ENCODE measurements at regions not wholly inside any gene's neighbourhood (a gene's known extent, or its start where the extent isn't known, plus 50 kb on each side); places are given as distances from the start of the nearest gene placed in this dataset.

- Histone ChIP-seq H3K4me3 (ENCODE audit: low read depth in 2 of 2, low read length in 2 of 2) (no peak overlapping the region), H3K36me3 (ENCODE audit: control insufficient read depth, insufficient read depth, low read length) (no peaks in the 10 kb centered on the region), H3K9me3 (ENCODE audit: control insufficient read depth, insufficient read depth, low read depth, low read length) (no peaks in the 10 kb centered on the region), H3K27me3 (ENCODE audit: control insufficient read depth, insufficient read depth, low read length) (no peaks in the 10 kb centered on the region), H3K27ac (ENCODE audit: low read length) (no peak overlapping the region), H3K4me1 (ENCODE audit: control insufficient read depth, insufficient read depth, low read length) (no peaks in the 10 kb centered on the region)
- intact Hi-C loops (cut with micrococcal nuclease; ENCODE audit: unreplicated experiment) = no loop called here
- BruUV-seq (replicated peaks) = no TSS peak
- ChIA-PET CTCF (no interaction called here), POLR2A (no interaction called here)
- no peak for TF ChIP-seq TCF7L2 (IDR thresholded peaks at IDR 0.05; ENCODE audit: low read depth, low read length)
- TF ChIP-seq, protein P1, sequence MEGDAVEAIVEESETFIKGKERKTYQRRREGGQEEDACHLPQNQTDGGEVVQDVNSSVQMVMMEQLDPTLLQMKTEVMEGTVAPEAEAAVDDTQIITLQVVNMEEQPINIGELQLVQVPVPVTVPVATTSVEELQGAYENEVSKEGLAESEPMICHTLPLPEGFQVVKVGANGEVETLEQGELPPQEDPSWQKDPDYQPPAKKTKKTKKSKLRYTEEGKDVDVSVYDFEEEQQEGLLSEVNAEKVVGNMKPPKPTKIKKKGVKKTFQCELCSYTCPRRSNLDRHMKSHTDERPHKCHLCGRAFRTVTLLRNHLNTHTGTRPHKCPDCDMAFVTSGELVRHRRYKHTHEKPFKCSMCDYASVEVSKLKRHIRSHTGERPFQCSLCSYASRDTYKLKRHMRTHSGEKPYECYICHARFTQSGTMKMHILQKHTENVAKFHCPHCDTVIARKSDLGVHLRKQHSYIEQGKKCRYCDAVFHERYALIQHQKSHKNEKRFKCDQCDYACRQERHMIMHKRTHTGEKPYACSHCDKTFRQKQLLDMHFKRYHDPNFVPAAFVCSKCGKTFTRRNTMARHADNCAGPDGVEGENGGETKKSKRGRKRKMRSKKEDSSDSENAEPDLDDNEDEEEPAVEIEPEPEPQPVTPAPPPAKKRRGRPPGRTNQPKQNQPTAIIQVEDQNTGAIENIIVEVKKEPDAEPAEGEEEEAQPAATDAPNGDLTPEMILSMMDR (IDR thresholded peaks at IDR 0.05) = no peak
- TF ChIP-seq POLR2AphosphoS5 (IDR thresholded peaks at IDR 0.05; ENCODE audit: low read depth, low read length) = no peak
- no peak for TF ChIP-seq REST (IDR thresholded peaks at IDR 0.05; ENCODE audit: insufficient read depth in 1 of 2, low read depth in 2 of 2, low read length in 1 of 2)
- TF ChIP-seq SIN3A (IDR thresholded peaks at IDR 0.05; ENCODE audit: borderline replicate concordance, insufficient read depth, low read depth, low read length) = no peak
- ATAC-seq (no peak), DNase-seq (ENCODE audit: low read depth, low spot score) (no peak)
- in situ Hi-C loops (cut with HindIII; ENCODE audit: low pct_unique_long_range_greater_than_20kb, low sequenced_read_pairs) = no loop called here
These were observed 86.5 kb downstream of the SPCS3 start for GRCh38 chr4:176406297-176406696.

DNA sequence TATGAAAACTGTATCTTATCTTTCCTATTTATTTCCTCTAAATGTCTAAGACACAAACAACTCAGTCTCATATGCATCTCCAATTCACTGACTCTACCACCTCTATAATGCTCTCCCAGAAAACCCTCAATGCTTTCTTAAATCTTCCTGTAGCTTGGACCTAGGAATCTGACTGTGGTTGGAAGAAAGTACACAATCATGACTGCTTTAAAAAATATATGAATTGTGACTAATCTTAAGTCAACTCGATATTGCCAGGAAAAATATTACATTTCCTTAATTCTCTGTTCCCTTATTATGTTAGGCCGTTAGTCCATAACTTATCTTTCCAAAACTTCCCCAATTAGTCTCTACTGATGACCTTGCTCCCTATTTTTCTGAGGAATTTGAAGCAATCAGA is 87.0 kb downstream of the SPCS3 start:
- ChIA-PET POLR2A (no interaction called here), CTCF (no interaction called here)
- Histone ChIP-seq H3K9me3 (ENCODE audit: control insufficient read depth, insufficient read depth, low read depth, low read length) (no peaks in the 10 kb centered on the region), H3K4me1 (ENCODE audit: control insufficient read depth, insufficient read depth, low read length) (no peaks in the 10 kb centered on the region), H3K27me3 (ENCODE audit: control insufficient read depth, insufficient read depth, low read length) (no peaks in the 10 kb centered on the region), H3K4me3 (ENCODE audit: low read depth in 2 of 2, low read length in 2 of 2) (no peak overlapping the region), H3K27ac (ENCODE audit: low read length) (no peak overlapping the region), H3K36me3 (ENCODE audit: control insufficient read depth, insufficient read depth, low read length) (no peaks in the 10 kb centered on the region)
- DNase-seq (ENCODE audit: low read depth, low spot score) (no peak), ATAC-seq (no peak)
- no TSS peak for BruUV-seq (replicated peaks)
- in situ Hi-C loops (cut with HindIII; ENCODE audit: low pct_unique_long_range_greater_than_20kb, low sequenced_read_pairs) (no loop called here), intact Hi-C loops (cut with micrococcal nuclease; ENCODE audit: unreplicated experiment) (no loop called here)
- TF ChIP-seq SIN3A (IDR thresholded peaks at IDR 0.05; ENCODE audit: borderline replicate concordance, insufficient read depth, low read depth, low read length) (no peak), TCF7L2 (IDR thresholded peaks at IDR 0.05; ENCODE audit: low read depth, low read length) (no peak), REST (IDR thresholded peaks at IDR 0.05; ENCODE audit: insufficient read depth in 1 of 2, low read depth in 2 of 2, low read length in 1 of 2) (no peak), POLR2AphosphoS5 (IDR thresholded peaks at IDR 0.05; ENCODE audit: low read depth, low read length) (no peak)
- TF ChIP-seq, protein P1 (IDR thresholded peaks at IDR 0.05) = no peak

Measured in Panc1 (cell line).